Vagina (tissue), 2 donors: ENCODE measurements at regions not wholly inside any gene's neighbourhood (a gene's known extent, or its start where the extent isn't known, plus 50 kb on each side); places are given as distances from the start of the nearest gene placed in this dataset.

ENCODE experiments used
- DNase-seq, 2 donors: peaks; one replicate each; pipeline ENCODE4 v3.0.0-alpha.2; 2017; ENCODE audit errors: extremely low spot score in 2 of 2
- H3K27ac ChIP-seq: fragments of 200-600 bp; sonication (generic); one replicate; pipeline ENCODE4 v1.5.1; 2019
- H3K27me3 ChIP-seq: fragments of 200-600 bp; sonication (generic); one replicate; pipeline ENCODE4 v1.5.1; 2019
- H3K36me3 ChIP-seq, 2 donors: fragments of 200-600 bp; sonication (generic); one replicate each; pipeline ENCODE4 v1.5.1; 2017 to 2019
- H3K4me1 ChIP-seq: fragments of 200-600 bp; sonication (generic); one replicate; pipeline ENCODE4 v1.5.1; 2019
- H3K4me3 ChIP-seq, 2 donors: fragments of 200-600 bp; sonication (generic); 1 replicate in 1 of 2; 2 replicates in 1 of 2; pipeline ENCODE4 v1.5.1; 2016 to 2019
- H3K9me3 ChIP-seq: fragments of 200-600 bp; sonication (generic); one replicate; pipeline ENCODE4 v1.5.1; 2019
- POLR2A ChIP-seq, 2 donors: fragments of 450-650 bp; IDR thresholded peaks; one replicate each; pipeline ENCODE4 v1.6.1; 2017; ENCODE audit warnings: antibody characterized with exemption in 2 of 2, mild to moderate bottlenecking in 2 of 2, moderate library complexity in 2 of 2
- POLR2AphosphoS5 ChIP-seq, 2 donors: sonication (generic); formaldehyde crosslinking; IDR thresholded peaks; one replicate each; pipeline ENCODE4 v1.9.0; 2017; ENCODE audit warnings: antibody characterized with exemption in 2 of 2, mild to moderate bottlenecking in 2 of 2, low read depth in 1 of 2; ENCODE audit not compliant: insufficient read depth in 1 of 2
- intact Hi-C: fragments of 100-400 bp; cut with DNase I; formaldehyde crosslinking; loops from one replicate; pipeline ENCODE4 v1.15.1; 2023
- TF ChIP-seq, protein P1 (sequence below), 3 experiments: fragments of 450-650 bp in 2 of 3; fragments of 200-600 bp in 1 of 3; sonication (generic) in 1 of 3; IDR thresholded peaks; one replicate each; pipeline ENCODE4 v1.5.1; 2017 to 2019; ENCODE audit warnings: antibody characterized with exemption in 3 of 3, mild to moderate bottlenecking in 2 of 3, moderate library complexity in 2 of 3

DNA sequence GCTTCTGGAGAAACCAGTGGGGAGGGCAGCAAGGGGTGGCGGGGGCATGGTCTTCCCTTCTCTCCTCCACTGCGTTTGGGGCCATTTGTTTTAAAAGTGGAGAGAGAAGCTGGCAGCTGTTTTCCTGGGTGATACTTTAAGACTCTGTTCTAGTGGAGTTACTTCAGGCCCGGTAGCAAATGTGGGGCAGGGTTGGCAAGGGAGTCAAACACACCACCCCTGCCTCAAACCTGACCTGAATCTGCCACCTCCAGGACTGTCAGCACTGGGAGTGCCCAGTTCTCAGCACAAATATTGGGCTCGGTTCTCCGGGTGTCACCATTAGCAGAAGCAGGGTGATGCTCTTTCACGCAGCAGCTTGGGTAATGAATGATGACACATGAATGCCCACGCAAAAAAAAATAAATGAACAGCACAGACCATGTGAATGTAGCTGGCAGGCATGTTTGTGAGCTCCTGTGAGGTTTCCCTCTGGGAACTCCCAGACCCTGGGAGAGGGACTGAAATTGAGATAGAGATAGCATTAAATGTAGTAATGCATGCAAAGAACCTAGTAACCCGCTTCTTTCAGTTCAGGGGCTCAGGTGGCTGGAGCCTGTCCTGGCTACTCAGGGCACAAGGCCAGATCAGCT lies 424.0 kb downstream of the MCTP2 start:
- Histone ChIP-seq H3K4me3 (no peak overlapping the region), H3K27ac (no peak overlapping the region), H3K4me1 (no peaks in the 10 kb centered on the region), H3K27me3 (no peaks in the 10 kb centered on the region), H3K36me3 (no peaks in the 10 kb centered on the region), H3K9me3 (no peaks in the 10 kb centered on the region)
- TF ChIP-seq POLR2A (IDR thresholded peaks at IDR 0.05) (no peak), POLR2AphosphoS5 (IDR thresholded peaks at IDR 0.05; ENCODE audit: insufficient read depth in 1 of 2, low read depth in 1 of 2) (no peak)
- TF ChIP-seq, protein P1, sequence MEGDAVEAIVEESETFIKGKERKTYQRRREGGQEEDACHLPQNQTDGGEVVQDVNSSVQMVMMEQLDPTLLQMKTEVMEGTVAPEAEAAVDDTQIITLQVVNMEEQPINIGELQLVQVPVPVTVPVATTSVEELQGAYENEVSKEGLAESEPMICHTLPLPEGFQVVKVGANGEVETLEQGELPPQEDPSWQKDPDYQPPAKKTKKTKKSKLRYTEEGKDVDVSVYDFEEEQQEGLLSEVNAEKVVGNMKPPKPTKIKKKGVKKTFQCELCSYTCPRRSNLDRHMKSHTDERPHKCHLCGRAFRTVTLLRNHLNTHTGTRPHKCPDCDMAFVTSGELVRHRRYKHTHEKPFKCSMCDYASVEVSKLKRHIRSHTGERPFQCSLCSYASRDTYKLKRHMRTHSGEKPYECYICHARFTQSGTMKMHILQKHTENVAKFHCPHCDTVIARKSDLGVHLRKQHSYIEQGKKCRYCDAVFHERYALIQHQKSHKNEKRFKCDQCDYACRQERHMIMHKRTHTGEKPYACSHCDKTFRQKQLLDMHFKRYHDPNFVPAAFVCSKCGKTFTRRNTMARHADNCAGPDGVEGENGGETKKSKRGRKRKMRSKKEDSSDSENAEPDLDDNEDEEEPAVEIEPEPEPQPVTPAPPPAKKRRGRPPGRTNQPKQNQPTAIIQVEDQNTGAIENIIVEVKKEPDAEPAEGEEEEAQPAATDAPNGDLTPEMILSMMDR (IDR thresholded peaks at IDR 0.05), result no peak
- intact Hi-C loops, result no loop called here
- DNase-seq, result no peak

DNA sequence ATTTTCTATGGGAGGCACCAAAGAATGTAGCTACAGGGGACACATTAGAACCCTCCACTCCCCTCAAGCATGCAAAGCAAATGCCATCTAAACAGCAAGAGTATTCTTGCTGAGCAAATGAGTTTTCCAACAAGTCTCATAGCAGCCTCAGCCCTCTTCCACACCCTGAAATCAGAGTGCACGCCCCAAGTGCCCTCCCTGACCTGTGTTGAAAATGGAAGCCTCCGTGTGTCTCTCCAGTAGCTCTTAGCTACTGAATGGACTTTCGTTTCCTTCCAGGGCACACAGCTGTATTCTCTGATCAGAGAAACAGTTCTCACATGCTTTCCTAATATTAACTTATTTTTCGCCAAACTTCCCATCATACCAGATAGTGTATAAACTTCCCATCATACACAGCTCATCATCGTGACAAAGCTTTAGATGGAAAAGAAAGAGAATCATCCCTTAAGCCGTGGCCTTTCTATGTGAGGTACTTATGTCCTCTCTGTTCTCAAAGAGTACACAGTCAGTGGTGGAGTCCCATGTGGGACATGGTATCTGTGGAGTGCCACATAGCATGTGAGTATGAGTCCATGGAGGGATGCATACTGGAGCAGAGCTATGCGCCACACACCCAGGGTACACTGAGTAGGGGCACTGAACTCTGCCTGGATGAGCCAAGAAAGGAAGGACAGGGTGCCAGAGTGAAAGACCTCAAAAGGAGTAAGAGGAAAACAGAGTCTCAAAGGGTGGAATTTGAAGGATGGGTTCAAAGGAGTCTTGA lies 434.5 kb downstream of the MCTP2 start:
- intact Hi-C loops, result no loop called here
- no peaks in the 10 kb centered on the region for H3K9me3 ChIP-seq
- no peak overlapping the region for H3K27ac ChIP-seq
- no peaks in the 10 kb centered on the region for H3K27me3 ChIP-seq
- DNase-seq, result no peak
- H3K36me3 ChIP-seq, result no peaks in the 10 kb centered on the region
- TF ChIP-seq, protein P1 (IDR thresholded peaks at IDR 0.05), result no peak
- no peak for TF ChIP-seq POLR2AphosphoS5 (IDR thresholded peaks at IDR 0.05; ENCODE audit: insufficient read depth in 1 of 2, low read depth in 1 of 2)
- no peak for TF ChIP-seq POLR2A (IDR thresholded peaks at IDR 0.05)
- no peak overlapping the region for H3K4me3 ChIP-seq
- H3K4me1 ChIP-seq, result no peaks in the 10 kb centered on the region

DNA sequence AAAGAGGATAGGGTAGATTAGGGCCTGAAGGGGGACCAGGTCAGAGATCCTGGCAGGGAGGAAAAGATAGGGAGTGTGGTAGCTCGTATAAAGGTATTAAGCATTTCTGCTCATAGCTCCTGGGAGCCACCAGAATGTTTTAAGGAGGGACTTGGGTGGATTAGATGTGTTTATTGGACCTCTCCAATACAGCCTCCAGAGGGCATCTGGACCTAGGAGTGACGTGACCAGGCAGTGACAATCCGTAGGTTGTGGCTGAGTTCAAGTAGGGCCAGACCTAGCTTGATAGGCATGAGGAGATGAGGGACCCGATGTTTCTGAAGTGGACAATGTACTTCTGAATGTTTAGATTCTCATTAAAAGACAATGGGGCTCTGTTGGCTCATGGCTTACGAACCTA lies 435.2 kb downstream of the MCTP2 start:
- H3K9me3 ChIP-seq, result no peaks in the 10 kb centered on the region
- intact Hi-C loops, result no loop called here
- H3K27ac ChIP-seq, result no peak overlapping the region
- H3K4me3 ChIP-seq, result no peak overlapping the region
- no peak for DNase-seq
- TF ChIP-seq POLR2AphosphoS5 (IDR thresholded peaks at IDR 0.05; ENCODE audit: insufficient read depth in 1 of 2, low read depth in 1 of 2), result no peak
- TF ChIP-seq, protein P1 (IDR thresholded peaks at IDR 0.05), result no peak
- no peaks in the 10 kb centered on the region for H3K36me3 ChIP-seq
- H3K27me3 ChIP-seq, result no peaks in the 10 kb centered on the region
- peaks cover 2% of the 10 kb centered on the region for H3K4me1 ChIP-seq

DNA sequence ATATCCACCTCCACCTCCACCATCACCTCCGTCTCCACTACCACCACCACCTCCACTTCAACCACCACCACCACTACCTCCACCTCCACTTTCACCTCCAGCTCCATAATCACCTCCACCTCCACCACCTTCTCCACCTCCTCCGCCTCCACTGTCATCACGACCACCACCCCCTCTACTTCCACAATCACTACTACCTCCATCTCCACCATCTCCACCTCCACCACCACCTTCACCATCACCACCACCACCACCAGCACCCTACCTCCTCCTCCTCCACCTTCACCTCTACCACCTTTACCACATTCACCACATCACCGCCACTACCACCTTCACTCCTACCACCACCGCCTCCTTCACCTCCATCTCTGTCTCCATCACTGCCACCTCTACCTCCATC lies 435.7 kb downstream of the MCTP2 start:
- TF ChIP-seq POLR2AphosphoS5 (IDR thresholded peaks at IDR 0.05; ENCODE audit: insufficient read depth in 1 of 2, low read depth in 1 of 2), result no peak
- TF ChIP-seq, protein P1 (IDR thresholded peaks at IDR 0.05), result no peak
- TF ChIP-seq POLR2A (IDR thresholded peaks at IDR 0.05), result no peak
- intact Hi-C loops, result no loop called here
- no peaks in the 10 kb centered on the region for H3K9me3 ChIP-seq

More for the DNA sequence above, 435.7 kb downstream of the MCTP2 start:
- Histone ChIP-seq H3K36me3 (no peaks in the 10 kb centered on the region), H3K27me3 (no peaks in the 10 kb centered on the region), H3K4me3 (no peak overlapping the region), H3K27ac (no peak overlapping the region), H3K4me1 (peaks cover 8% of the 10 kb centered on the region)
- DNase-seq, result no peak
